Uterus (tissue), 2 donors: ENCODE measurements at regions not wholly inside any gene's neighbourhood (a gene's known extent, or its start where the extent isn't known, plus 50 kb on each side); places are given as distances from the start of the nearest gene placed in this dataset.

Source experiments
- CTCF ChIP-seq, 4 experiments: fragments of 200-600 bp in 2 of 4; fragments of 450-650 bp in 2 of 4; sonication (generic) in 2 of 4; IDR thresholded peaks; one replicate each; pipeline ENCODE4 v1.5.1; 2016 to 2019; ENCODE audit warnings: antibody characterized with exemption in 4 of 4, mild to moderate bottlenecking in 2 of 4, moderate library complexity in 1 of 4
- POLR2A ChIP-seq, 2 donors: fragments of 450-650 bp; IDR thresholded peaks; one replicate each; pipeline ENCODE4 v1.6.1; 2016; ENCODE audit warnings: antibody characterized with exemption in 2 of 2, mild to moderate bottlenecking in 1 of 2, moderate library complexity in 1 of 2

GRCh38 chr10:120688928-120689327 is 162.2 kb upstream of the WDR11 start:
- TF ChIP-seq POLR2A (IDR thresholded peaks at IDR 0.05) (no peak), CTCF (IDR thresholded peaks at IDR 0.05) (no peak)
